NCI-H2196 treated with DMSO at 0.1 percent for 48 hours (cell line): ENCODE measurements at regions not wholly inside any gene's neighbourhood (a gene's known extent, or its start where the extent isn't known, plus 50 kb on each side); places are given as distances from the start of the nearest gene placed in this dataset.
"Not testable (repeated sequence)": the region's sequence is repeated elsewhere in the genome, so short reads cannot be mapped to it uniquely, and the experiment has no call there.

ENCODE experiments used
- DNase-seq: peaks from one replicate; lab custom pipeline; 2025; ENCODE audit not compliant: unreplicated experiment; lab: John Stamatoyannopoulos, UW

DNA sequence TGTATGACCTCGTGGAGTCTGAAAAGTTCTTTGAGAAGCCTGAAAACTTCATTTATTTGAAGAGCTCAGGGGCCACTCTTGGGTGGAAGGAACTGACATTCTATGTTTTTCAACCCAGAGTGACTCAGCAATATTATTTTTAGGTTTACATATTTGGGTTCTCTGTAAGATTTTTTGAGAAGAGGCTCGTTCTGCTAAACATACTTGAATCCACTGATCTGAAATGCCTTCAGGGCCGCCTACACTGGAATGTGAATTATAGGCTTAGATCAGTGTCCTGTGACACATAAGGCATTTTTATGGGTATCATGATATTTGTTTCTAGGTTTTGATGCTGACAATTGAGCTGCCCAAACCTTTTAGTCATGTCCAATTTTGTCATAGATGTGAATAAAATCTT is 86.2 kb downstream of the PSAT1 start:
- DNase-seq: no peak

DNA sequence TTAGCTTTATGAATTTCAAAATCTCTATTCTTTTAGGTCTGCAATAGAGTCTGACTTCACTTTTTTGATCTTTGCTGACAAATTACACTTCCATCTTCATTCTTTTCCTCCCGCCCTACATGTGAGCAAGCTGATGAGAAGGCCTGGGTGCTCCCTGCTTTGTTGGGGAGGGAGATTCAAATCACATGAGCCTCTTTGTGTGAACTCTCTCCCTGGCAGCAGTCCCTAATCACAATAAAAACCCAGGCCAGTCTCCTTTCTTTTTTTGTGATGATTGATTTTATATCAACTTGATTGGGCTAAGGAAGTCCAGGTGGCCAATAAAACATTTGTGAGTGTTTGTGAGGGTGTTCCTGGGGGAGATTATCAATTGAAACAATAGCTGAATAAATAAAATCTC is 89.4 kb downstream of the PSAT1 start:
- no peak for DNase-seq

DNA sequence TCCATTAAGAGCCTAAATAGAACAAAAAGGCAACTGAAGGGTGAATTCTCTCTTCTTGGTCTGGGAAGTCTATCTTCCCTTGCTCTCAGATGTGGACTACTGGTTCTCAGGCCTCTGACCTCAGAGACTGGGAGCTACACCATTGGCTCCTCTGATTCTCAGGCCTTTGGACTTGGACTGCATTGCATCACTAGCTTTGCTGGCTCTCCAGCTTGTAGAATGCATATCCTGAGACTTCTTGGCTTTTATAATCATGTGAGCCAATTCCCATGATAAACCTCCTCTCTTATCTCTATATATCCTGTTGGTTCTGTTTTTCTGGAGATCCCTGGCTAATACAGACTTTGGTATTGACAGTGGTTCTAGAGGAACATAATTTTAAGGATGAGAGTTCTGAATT is 89.8 kb downstream of the PSAT1 start:
- no peak for DNase-seq

- DNase-seq: no peak
Observed at GRCh38 chr9:78393340-78393739, 96.4 kb downstream of the PSAT1 start.

- no peak for DNase-seq
Observed at GRCh38 chr9:78393932-78394331, 97.0 kb downstream of the PSAT1 start.

- no peak for DNase-seq
Observed at GRCh38 chr9:78396087-78396486, 99.2 kb downstream of the PSAT1 start.

- no peak for DNase-seq
Observed at GRCh38 chr9:78397045-78397444, 100.1 kb downstream of the PSAT1 start.

DNA sequence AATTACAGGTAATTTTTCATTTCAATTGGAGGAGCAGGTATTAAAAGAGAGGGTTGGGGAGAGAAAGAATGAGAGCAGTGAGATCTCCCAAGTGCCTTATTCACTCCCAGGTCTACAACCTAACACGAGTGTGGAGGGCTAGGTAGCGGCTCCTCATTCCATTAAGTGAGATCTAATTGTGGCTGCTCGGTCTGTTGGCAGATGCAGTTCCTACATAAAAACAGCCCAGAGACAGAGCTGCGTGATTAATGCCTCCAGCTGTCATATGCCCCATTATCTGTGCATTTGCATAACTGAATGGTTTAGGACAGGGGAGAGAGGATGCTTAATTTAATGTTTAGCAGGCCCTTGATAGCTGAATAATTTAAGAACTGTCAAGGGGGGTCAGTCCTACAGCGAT is 100.5 kb downstream of the PSAT1 start:
- no peak for DNase-seq

- no peak for DNase-seq
Observed at GRCh38 chr9:78399153-78399552, 102.2 kb downstream of the PSAT1 start.

DNA sequence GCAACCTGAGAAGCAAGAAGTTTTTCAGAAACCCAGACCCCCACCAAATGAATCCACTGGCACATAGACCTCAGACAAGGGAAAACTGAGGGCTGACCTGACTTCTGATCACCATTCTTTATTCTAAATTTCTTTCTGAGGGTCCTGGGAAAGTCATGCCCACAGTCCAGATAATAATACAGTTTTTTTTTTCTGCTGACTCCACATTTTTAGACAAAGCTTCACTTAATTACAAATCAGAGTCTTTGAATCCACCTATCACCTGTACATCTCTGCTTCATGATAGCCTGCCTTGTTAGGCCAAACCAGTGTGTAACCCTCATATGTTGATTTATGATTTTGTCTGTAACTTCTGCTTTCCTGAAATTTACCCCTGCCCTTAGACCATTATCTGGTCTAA is 103.6 kb downstream of the PSAT1 start:
- DNase-seq: no peak

GRCh38 chr9:78405461-78405860 is 108.5 kb downstream of the PSAT1 start:
- no peak for DNase-seq

DNA sequence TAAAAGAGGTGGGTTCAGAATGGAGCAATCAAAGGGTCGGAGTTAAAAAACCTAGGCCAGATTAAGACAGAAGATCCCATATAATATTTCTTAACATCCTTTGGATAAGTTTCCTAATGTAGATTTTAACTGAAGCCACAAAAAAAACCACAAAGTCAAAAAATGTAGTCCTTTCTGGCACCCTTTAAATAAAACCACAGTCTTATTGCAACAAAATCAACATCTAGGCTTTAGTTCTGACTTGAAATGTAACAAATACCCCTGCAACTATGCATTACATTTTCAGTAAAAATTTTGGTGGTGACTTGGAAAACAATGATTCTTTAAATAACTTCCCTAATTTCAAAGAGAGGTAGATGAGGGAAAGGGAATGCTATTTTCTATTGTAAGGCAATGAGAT is 109.2 kb downstream of the PSAT1 start:
- DNase-seq: no peak

DNA sequence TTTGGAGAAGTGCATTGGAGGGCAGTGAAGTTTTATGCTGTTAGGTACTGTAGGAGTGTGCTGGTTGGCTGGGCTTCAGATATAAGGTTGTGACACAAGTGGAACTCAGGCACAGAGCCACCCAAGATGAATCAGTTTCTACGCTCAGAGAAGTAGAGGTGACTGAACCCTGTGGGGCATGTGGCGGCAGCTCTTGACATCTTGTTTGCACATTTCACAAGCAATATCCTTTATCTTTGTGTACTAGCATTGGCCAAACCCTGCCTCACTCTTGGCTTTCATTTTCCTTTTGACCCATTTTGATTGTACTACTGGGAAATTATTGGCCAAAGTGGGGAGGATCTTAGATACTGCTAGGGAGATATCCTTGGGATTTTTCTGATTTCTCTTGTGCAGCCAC is 110.0 kb downstream of the PSAT1 start:
- DNase-seq: no peak

- no peak for DNase-seq
Observed at GRCh38 chr9:78407636-78408312, 110.8 kb downstream of the PSAT1 start.

DNA sequence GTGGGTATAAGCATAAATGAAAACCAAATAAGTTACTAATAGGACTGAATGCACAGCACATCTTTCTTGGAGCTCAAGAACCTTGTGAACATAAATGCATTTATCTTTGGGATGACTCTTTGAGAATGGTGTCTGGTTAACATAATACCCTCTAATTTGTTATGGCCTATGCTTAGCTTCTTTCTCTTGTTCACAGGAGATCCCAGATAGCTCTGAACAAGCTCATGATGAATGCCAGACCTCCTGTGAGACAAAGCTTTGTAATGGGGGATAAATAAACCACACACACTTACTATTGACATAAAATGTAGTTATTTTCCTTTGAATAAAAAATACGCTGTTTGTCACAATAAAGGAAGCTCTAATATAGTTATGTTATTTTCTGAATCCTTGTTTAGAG is 111.5 kb downstream of the PSAT1 start:
- no peak for DNase-seq

DNA sequence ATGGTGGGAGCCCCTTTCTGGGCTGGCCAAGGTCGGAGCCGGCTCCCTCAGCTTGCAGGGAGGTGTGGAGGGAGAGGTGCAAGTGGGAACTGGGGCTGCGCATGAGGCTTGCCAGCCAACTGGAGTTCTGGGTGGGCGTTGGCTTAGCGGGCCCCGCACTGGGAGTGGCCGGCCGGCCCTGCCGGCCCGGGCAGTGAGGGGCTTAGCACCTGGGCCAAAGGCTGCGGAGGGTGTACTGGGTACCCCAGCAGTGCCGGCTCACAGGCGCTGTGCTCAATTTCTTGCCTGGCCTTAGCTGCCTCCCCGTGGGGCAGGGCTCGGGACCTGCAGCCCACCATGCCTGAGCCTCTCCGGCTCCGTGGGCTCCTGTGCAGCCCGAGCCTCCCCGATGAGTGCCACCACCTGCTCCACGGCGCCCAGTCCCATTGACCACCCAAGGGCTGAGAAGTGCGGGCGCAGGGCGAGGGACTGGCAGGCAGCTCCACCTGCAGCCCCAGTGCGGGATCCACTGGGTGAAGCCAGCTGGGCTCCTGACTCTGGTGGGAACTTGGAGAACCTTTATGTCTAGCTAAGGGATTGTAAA is 113.1 kb downstream of the PSAT1 start:
- not testable (repeated sequence) for DNase-seq

DNA sequence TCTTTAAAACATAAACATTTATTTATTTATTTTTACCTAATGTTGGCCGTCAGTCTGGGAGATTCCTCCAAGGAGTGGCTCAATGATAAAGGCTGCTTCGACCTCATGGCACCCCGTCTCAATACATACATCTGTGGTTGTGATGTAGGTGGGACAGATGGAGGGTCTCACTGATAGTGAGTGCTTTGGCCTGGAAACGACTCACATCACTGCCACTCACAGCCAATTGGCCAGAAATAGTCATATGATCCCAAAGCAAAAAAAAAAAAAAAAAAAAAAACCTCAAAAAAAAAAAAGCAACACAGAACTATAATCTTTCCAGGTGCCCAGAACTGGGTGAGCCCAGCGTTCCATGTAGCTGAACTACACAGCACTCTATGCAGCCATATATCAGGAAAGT is 125.4 kb downstream of the PSAT1 start:
- DNase-seq: no peak

DNA sequence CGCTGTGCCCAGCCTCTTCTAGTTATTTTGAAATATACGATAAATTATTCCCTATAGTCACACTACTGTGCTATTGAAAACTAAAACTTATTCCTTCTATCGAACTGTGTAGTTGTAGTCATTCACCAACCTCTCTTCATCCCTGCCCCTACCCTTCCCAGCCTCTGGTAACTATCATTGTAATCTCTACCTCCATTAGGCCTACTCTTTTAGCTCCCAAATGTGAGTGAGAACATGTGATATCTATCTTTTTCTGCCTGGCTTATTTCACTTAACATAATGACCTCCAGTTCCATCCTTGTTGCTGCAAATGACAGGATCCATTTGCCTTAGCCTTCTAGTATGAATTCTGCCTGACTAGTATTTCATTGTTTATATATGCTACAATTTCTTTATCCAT is 127.4 kb downstream of the PSAT1 start:
- no peak for DNase-seq

DNA sequence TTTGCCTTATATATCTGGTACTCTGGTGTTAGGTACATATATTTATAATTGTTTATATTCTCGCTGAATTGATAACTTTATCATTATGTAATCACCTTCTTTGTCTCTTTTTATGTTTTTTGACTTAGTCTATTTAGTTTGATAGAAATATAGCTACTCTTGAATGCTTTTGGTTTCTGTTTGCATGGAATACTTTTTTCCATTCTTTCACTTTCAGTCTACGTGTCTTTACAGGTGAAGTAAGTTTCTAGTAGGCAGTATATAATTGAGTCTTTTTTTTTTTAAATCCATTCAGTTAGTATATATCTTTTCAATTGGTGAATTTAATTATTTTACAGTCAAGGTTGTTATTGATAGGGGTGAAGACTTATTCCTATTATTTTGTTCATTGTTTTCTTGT is 131.7 kb downstream of the PSAT1 start:
- DNase-seq: no peak

GRCh38 chr9:78430387-78430786 is 133.5 kb downstream of the PSAT1 start:
- no peak for DNase-seq

DNA sequence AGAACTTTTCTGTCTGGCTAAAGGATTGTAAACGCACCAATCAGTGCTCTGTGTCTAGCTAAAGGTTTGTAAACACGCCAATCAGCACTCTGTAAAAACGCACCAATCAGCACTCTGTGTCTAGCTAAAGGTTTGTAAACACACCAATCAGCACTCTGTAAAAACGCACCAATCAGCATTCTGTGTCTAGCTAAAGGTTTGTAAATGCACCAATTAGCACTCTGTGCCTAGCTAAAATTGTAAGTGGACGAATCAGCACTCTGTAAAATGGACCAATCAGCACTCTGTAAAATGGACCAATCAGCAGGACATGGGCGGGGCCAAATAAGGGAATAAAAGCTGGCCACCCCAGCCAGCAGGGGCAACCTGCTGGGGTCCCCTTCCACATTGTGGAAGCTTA is 134.1 kb downstream of the PSAT1 start:
- not testable (repeated sequence) for DNase-seq

- DNase-seq: no peak
Observed at GRCh38 chr9:78436873-78437272, 139.9 kb downstream of the PSAT1 start.

- DNase-seq: no peak
Observed at GRCh38 chr9:78437296-78437695, 140.4 kb downstream of the PSAT1 start.
